GM12878 (cell line): ENCODE measurements at regions not wholly inside any gene's neighbourhood (a gene's known extent, or its start where the extent isn't known, plus 50 kb on each side); places are given as distances from the start of the nearest gene placed in this dataset.

ENCODE experiments used
- ATAC-seq: fragments of 200-7000 bp; cut with Tn5 transposase; 3 replicates; pipeline ENCODE4 v1.9.1; 2020; ENCODE audit warnings: mild to moderate bottlenecking, moderate library complexity
- BruUV-seq: library from RNA; stranded (reverse); fragments of 400-500 nt; replicated peaks from 2 replicates; lab custom pipeline; 2021; lab: Mats Ljungman, UMichigan
- CTCF ChIA-PET: fragments of 300-600 bp; sonication (Branson Sonifier 250); formaldehyde crosslinking; extraction: SDS; loops from one replicate; lab custom pipeline; 2021; ENCODE audit warnings: inconsistent platforms; lab: Yijun Ruan, JAX
- POLR2A ChIA-PET: fragments of 350-600 bp; formaldehyde crosslinking; extraction: SDS; loops from one replicate; lab custom pipeline; 2021; ENCODE audit warnings: inconsistent platforms; lab: Charles Lee
- RAD21 ChIA-PET: fragments of 300-600 bp; sonication (Branson Sonifier 250); formaldehyde crosslinking; loops from one replicate; lab custom pipeline; 2023; ENCODE audit warnings: antibody characterized with exemption; ENCODE audit not compliant: unreplicated experiment; lab: Charles Lee
- SMC1A ChIA-PET: fragments of 300-600 bp; sonication (Branson Sonifier 250); formaldehyde crosslinking; loops from one replicate; lab custom pipeline; 2023; ENCODE audit not compliant: unreplicated experiment, uncharacterized antibody; lab: Charles Lee
- DNase-seq: peaks from one replicate; pipeline ENCODE4 v3.0.0-alpha.2; 2011; ENCODE audit warnings: low read depth, low spot score
- FAIRE-seq: peaks from 3 replicates; lab custom pipeline; 2011; peaks lifted over from hg19 to GRCh38; lab: Jason Lieb, UNC
- H2AFZ ChIP-seq: 2 replicates; pipeline ENCODE4 v1.6.0; 2011; ENCODE audit warnings: low read depth, low read length, control low read depth; ENCODE audit not compliant: control insufficient read depth
- H3K27ac ChIP-seq: 2 replicates; pipeline ENCODE4 v1.5.1; 2011; ENCODE audit warnings: control low read depth; ENCODE audit not compliant: control insufficient read depth, insufficient read depth
- H3K27me3 ChIP-seq, 2 experiments: replicated peaks in 1 of 2; 2 replicates each; pipeline versions ENCODE4 v1.6.0 to v1.6.1; 2011; ENCODE audit warnings: low read length in 1 of 2; ENCODE audit not compliant: control insufficient read depth in 2 of 2, insufficient read depth in 2 of 2
- H3K36me3 ChIP-seq, 2 experiments: 2 replicates each; pipeline ENCODE4 v1.5.1; 2011; ENCODE audit warnings: low read length in 1 of 2; ENCODE audit not compliant: control insufficient read depth in 2 of 2, insufficient read depth in 2 of 2
- H3K4me1 ChIP-seq: 2 replicates; pipeline ENCODE4 v1.6.1; 2011; ENCODE audit warnings: mild to moderate bottlenecking, low read length, moderate library complexity, mixed read lengths; ENCODE audit not compliant: control insufficient read depth, insufficient read depth
- H3K4me2 ChIP-seq: 2 replicates; pipeline ENCODE4 v1.6.0; 2011; ENCODE audit warnings: control low read depth; ENCODE audit not compliant: control insufficient read depth, insufficient read depth
- H3K4me3 ChIP-seq: fragments of 200-600 bp; sonication (generic); 2 replicates; pipeline ENCODE4 v1.5.1; 2016
- H3K79me2 ChIP-seq: 2 replicates; pipeline ENCODE4 v1.6.0; 2011; ENCODE audit warnings: low read length; ENCODE audit not compliant: control insufficient read depth, insufficient read depth
- H3K9ac ChIP-seq: 2 replicates; pipeline ENCODE4 v1.8.0; 2011; ENCODE audit warnings: low read length, control low read depth, mixed read lengths; ENCODE audit not compliant: control insufficient read depth, insufficient read depth
- H3K9me3 ChIP-seq: replicated peaks from 3 replicates; pipeline ENCODE4 v1.5.1; 2011; ENCODE audit warnings: mild to moderate bottlenecking, low read length; ENCODE audit not compliant: control insufficient read depth, insufficient read depth
- H4K20me1 ChIP-seq: 2 replicates; pipeline ENCODE4 v1.6.0; 2011; ENCODE audit not compliant: control insufficient read depth, insufficient read depth
- BACH1 ChIP-seq: fragments of 450-650 bp; IDR thresholded peaks from 2 replicates; pipeline ENCODE4 v1.6.1; 2017; ENCODE audit warnings: mild to moderate bottlenecking, borderline replicate concordance
- BCL3 ChIP-seq: IDR thresholded peaks from 2 replicates; pipeline ENCODE4 v1.6.1; 2011; ENCODE audit warnings: borderline replicate concordance, low read depth, mild to moderate bottlenecking, moderate library complexity, low read length; ENCODE audit not compliant: insufficient read depth, poor library complexity, severe bottlenecking
- BCLAF1 ChIP-seq: fragments of 450-650 bp; IDR thresholded peaks from 2 replicates; pipeline ENCODE4 v1.6.1; 2017; ENCODE audit warnings: antibody characterized with exemption, mild to moderate bottlenecking, moderate library complexity
- E4F1 ChIP-seq: fragments of 450-650 bp; IDR thresholded peaks from 2 replicates; pipeline ENCODE4 v1.6.1; 2018; ENCODE audit warnings: borderline replicate concordance, mild to moderate bottlenecking; ENCODE audit not compliant: partially characterized antibody
- EED ChIP-seq: sonication (generic); IDR thresholded peaks from 2 replicates; pipeline ENCODE4 v1.6.1; 2016; ENCODE audit warnings: antibody characterized with exemption, low read depth
- FOXK2 ChIP-seq: fragments of 450-650 bp; IDR thresholded peaks from 2 replicates; pipeline ENCODE4 v1.6.1; 2017; ENCODE audit warnings: mild to moderate bottlenecking, moderate library complexity
- IKZF1 ChIP-seq: fragments of 450-650 bp; conservative IDR thresholded peaks from 2 replicates; pipeline ENCODE4 v1.6.1; 2017; ENCODE audit warnings: antibody characterized with exemption, mild to moderate bottlenecking
- IRF3 ChIP-seq: fragments of 450-650 bp; IDR thresholded peaks from 2 replicates; pipeline ENCODE4 v1.6.1; 2014; ENCODE audit warnings: mild to moderate bottlenecking
- MLLT1 ChIP-seq: fragments of 450-650 bp; IDR thresholded peaks from 2 replicates; pipeline ENCODE4 v1.6.1; 2016; ENCODE audit warnings: mild to moderate bottlenecking
- NFYB ChIP-seq: IDR thresholded peaks from 2 replicates; pipeline ENCODE4 v1.6.1; 2011; ENCODE audit warnings: low read depth, mild to moderate bottlenecking, low read length, improper control_type of control experiment, moderate library complexity; ENCODE audit not compliant: insufficient read depth
- NRF1 ChIP-seq: conservative IDR thresholded peaks from 2 replicates; pipeline ENCODE4 v1.6.1; 2011; ENCODE audit warnings: mild to moderate bottlenecking, low read depth, low read length, improper control_type of control experiment
- RCOR1 ChIP-seq: conservative IDR thresholded peaks from 2 replicates; pipeline ENCODE4 v1.6.1; 2012; ENCODE audit warnings: low read depth, low read length, improper control_type of control experiment
- YBX1 ChIP-seq: fragments of 450-650 bp; IDR thresholded peaks from 2 replicates; pipeline ENCODE4 v1.6.1; 2016; ENCODE audit warnings: antibody characterized with exemption
- ZBTB33 ChIP-seq: fragments of 450-650 bp; IDR thresholded peaks from 2 replicates; pipeline ENCODE4 v1.6.1; 2017; ENCODE audit warnings: mild to moderate bottlenecking
- in situ Hi-C: fragments of 300-500 bp; cut with MboI; formaldehyde crosslinking; loops from 9 replicates; pipeline ENCODE4 v1.14.3; 2018; ENCODE audit warnings: mixed read lengths
- intact Hi-C: fragments of 100-400 bp; cut with micrococcal nuclease; formaldehyde crosslinking; loops from one replicate; pipeline ENCODE4 v1.14.2; 2022; ENCODE audit not compliant: unreplicated experiment

- intact Hi-C loops, result no loop called here
- BruUV-seq, result no TSS peak
Observed at GRCh38 chrX:46044486-46044885, 500.7 kb downstream of the ZNF674 start.

More at GRCh38 chrX:46044486-46044885, 500.7 kb downstream of the ZNF674 start:
- no peak for TF ChIP-seq BCL3
- TF ChIP-seq BACH1, result no peak
- no peak for TF ChIP-seq RCOR1
- no peak for TF ChIP-seq ZBTB33
- TF ChIP-seq IRF3, result no peak
- no peak for TF ChIP-seq FOXK2
- TF ChIP-seq MLLT1, result no peak
- TF ChIP-seq NFYB, result no peak
- no peak for TF ChIP-seq YBX1
- TF ChIP-seq BCLAF1, result no peak
- TF ChIP-seq NRF1, result no peak
- no peak for TF ChIP-seq IKZF1
- no peak for TF ChIP-seq EED
- TF ChIP-seq E4F1, result no peak
- Histone ChIP-seq H3K27ac (no peak overlapping the region), H3K9me3 (no peaks in the 10 kb centered on the region), H3K4me3 (no peak overlapping the region), H3K9ac (no peak overlapping the region), H3K79me2 (no peaks in the 10 kb centered on the region), H3K27me3 (no peaks in the 10 kb centered on the region), H3K36me3 (no peaks in the 10 kb centered on the region), H3K4me2 (no peak overlapping the region), H3K4me1 (no peaks in the 10 kb centered on the region), H4K20me1 (no peaks in the 10 kb centered on the region), H2AFZ (no peak overlapping the region)
- no peak for DNase-seq
- SMC1A ChIA-PET, result no interaction called here
- CTCF ChIA-PET, result no interaction called here
- POLR2A ChIA-PET, result no interaction called here
- RAD21 ChIA-PET, result no interaction called here
- in situ Hi-C loops, result no loop called here
- no peak for ATAC-seq
- no peak for FAIRE-seq
